Stimulated activated CD4-positive, alpha-beta T cell treated with anti-CD3 and anti-CD28 coated beads, Interleukin-12 subunit alpha, Interleukin-12 subunit beta, amount 100 ng/mL, for 4 hours (primary cell): ENCODE measurements at regions not wholly inside any gene's neighbourhood (a gene's known extent, or its start where the extent isn't known, plus 50 kb on each side); places are given as distances from the start of the nearest gene placed in this dataset.

Experiments used
- DNase-seq: peaks from one replicate; pipeline ENCODE4 v3.0.0-alpha.2; 2020

- no peak for DNase-seq
Observed at GRCh38 chr2:9681427-9681817, 50.6 kb upstream of the YWHAQ start.

- no peak for DNase-seq
Observed at GRCh38 chr2:9685637-9686036, 54.8 kb upstream of the YWHAQ start.

- no peak for DNase-seq
Observed at GRCh38 chr2:9686061-9686460, 55.3 kb upstream of the YWHAQ start.

GRCh38 chr2:9690252-9690651 is 59.5 kb upstream of the YWHAQ start:
- DNase-seq, result no peak

GRCh38 chr2:9690716-9691498 is 60.1 kb upstream of the YWHAQ start:
- no peak for DNase-seq

- no peak for DNase-seq
Observed at GRCh38 chr2:9692456-9693195, 61.8 kb upstream of the YWHAQ start.

- DNase-seq, result no peak
Observed at GRCh38 chr2:9693196-9693491, 62.3 kb upstream of the YWHAQ start.

- DNase-seq, result no peak
Observed at GRCh38 chr2:9693646-9694045, 62.8 kb upstream of the YWHAQ start.

- DNase-seq, result no peak
Observed at GRCh38 chr2:9694661-9695234, 64.0 kb upstream of the YWHAQ start.

- DNase-seq, result no peak
Observed at GRCh38 chr2:9695941-9696340, 65.1 kb upstream of the YWHAQ start.

GRCh38 chr2:9696731-9697130 is 65.9 kb upstream of the YWHAQ start:
- DNase-seq, result no peak

- DNase-seq, result no peak
Observed at GRCh38 chr2:9697909-9698308, 67.1 kb upstream of the YWHAQ start.

GRCh38 chr2:9699139-9700108 is 68.6 kb upstream of the YWHAQ start:
- DNase-seq, result no peak

- DNase-seq, result no peak
Observed at GRCh38 chr2:9700109-9700495, 69.3 kb upstream of the YWHAQ start.

GRCh38 chr2:9702604-9703084 is 71.8 kb upstream of the YWHAQ start:
- DNase-seq, result no peak

GRCh38 chr2:9703085-9703678 is 72.4 kb upstream of the YWHAQ start:
- peak; percentile 58 for DNase-seq

GRCh38 chr2:9703701-9704221 is 73.0 kb upstream of the YWHAQ start:
- DNase-seq, result no peak

- no peak for DNase-seq
Observed at GRCh38 chr2:9704600-9704999, 73.8 kb upstream of the YWHAQ start.

GRCh38 chr2:9705196-9705595 is 74.4 kb upstream of the YWHAQ start:
- DNase-seq, result no peak

- DNase-seq, result no peak
Observed at GRCh38 chr2:9707008-9707407, 76.2 kb upstream of the YWHAQ start.

GRCh38 chr2:9707611-9708160 is 76.9 kb upstream of the YWHAQ start:
- DNase-seq, result no peak
